ENCODE measurements at regions not wholly inside any gene's neighbourhood (a gene's known extent, or its start where the extent isn't known, plus 50 kb on each side); places are given as distances from the start of the nearest gene placed in this dataset.

DNA sequence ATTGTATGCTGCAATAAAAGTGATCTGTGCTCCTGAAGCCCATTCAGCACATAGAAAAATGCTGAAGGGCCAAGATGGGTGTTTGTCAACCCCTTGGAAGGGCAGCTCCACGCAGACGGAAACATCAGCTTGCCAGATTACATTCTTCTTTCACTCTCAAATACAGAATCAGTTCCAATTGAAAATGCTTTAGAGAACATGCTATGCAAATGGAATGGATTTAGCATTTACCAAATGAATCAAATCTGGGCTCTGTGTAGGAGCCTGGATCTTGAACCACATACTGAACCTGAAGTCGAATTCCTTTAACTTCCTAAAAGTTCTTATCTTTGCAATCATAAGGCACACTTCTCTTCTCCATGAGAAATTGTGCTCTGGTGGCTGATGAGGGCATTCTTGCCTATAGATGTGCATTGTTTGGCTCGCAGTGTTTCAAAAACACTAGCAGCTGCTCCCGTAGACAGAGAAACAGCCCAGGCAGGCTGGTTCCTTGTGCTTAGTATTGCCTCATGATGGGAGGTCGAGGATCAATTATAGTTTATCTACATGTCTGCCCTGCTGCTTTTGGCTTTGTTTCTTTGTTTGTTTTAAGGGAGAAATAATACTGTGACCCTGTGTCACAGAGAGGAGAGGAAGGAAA lies 489.8 kb upstream of the FLRT2 start:
- WGBS (ENCODE audit: insufficient coverage, low coverage, low lambda C conversion rate, missing lambda C conversion rate), result 41% methylated on average over 6 of the region's 6 CpGs
- H3K9me3 ChIP-seq, result no peaks in the 10 kb centered on the region
- DNase-seq (no peak), ATAC-seq (no peak)
- no peak for TF ChIP-seq POLR2A (IDR thresholded peaks at IDR 0.05)
- TF ChIP-seq, protein P1, sequence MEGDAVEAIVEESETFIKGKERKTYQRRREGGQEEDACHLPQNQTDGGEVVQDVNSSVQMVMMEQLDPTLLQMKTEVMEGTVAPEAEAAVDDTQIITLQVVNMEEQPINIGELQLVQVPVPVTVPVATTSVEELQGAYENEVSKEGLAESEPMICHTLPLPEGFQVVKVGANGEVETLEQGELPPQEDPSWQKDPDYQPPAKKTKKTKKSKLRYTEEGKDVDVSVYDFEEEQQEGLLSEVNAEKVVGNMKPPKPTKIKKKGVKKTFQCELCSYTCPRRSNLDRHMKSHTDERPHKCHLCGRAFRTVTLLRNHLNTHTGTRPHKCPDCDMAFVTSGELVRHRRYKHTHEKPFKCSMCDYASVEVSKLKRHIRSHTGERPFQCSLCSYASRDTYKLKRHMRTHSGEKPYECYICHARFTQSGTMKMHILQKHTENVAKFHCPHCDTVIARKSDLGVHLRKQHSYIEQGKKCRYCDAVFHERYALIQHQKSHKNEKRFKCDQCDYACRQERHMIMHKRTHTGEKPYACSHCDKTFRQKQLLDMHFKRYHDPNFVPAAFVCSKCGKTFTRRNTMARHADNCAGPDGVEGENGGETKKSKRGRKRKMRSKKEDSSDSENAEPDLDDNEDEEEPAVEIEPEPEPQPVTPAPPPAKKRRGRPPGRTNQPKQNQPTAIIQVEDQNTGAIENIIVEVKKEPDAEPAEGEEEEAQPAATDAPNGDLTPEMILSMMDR (IDR thresholded peaks at IDR 0.05), result no peak
- H3K4me1 ChIP-seq, result no peaks in the 10 kb centered on the region
- no peaks in the 10 kb centered on the region for H3K27me3 ChIP-seq
- H3K4me3 ChIP-seq, result no peak overlapping the region
- H3K27ac ChIP-seq, result no peak overlapping the region
- intact Hi-C loops (cut with DNase I), result no loop called here
- no peaks in the 10 kb centered on the region for H3K36me3 ChIP-seq

DNA sequence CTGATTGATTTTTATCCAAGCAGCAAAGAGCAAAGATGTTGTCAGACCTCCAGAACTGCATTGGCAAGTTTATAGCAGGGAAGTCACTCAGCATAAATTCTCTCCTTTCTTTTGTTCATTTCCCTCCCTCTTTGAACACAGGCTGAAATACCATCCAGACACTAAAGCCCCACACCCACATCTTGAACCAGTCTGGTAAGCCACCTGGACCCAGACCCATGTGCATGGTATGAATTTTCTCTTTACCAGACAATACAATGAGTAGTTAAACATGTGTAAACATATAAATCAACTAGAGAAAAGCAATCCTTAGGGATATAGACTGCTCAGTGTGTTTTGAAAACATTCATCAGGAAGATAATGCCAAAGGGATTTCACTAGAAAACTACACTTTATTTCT lies 488.3 kb upstream of the FLRT2 start:
- Histone ChIP-seq H3K9me3 (no peaks in the 10 kb centered on the region), H3K4me3 (no peak overlapping the region), H3K36me3 (no peaks in the 10 kb centered on the region), H3K27ac (no peak overlapping the region), H3K27me3 (no peaks in the 10 kb centered on the region), H3K4me1 (no peaks in the 10 kb centered on the region)
- DNase-seq (no peak), ATAC-seq (no peak)
- TF ChIP-seq POLR2A (IDR thresholded peaks at IDR 0.05), result no peak
- TF ChIP-seq, protein P1 (IDR thresholded peaks at IDR 0.05), result no peak
- intact Hi-C loops (cut with DNase I), result no loop called here

DNA sequence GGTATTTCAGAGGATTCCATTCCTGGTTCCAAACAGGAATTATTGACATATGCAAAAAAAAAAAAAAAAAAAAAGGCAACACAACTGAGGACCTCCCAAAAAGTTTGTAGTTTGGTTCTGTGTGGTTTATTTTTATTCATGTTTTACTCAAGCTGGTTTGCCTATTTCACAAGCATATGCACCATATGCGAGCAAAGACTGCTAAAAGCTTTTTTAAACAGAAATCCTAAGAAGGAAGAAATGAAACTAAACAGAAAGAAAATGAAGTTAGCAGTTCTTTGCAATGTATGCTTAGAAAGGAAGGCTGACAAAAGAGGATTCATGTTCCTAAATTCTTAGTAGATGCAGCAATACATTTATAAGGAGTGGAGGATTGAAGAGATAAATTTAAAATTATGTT lies 487.6 kb upstream of the FLRT2 start:
- ATAC-seq (no peak), DNase-seq (no peak)
- Histone ChIP-seq H3K9me3 (no peaks in the 10 kb centered on the region), H3K27ac (no peak overlapping the region), H3K27me3 (no peaks in the 10 kb centered on the region), H3K36me3 (no peaks in the 10 kb centered on the region), H3K4me1 (no peaks in the 10 kb centered on the region), H3K4me3 (no peak overlapping the region)
- TF ChIP-seq, protein P1 (IDR thresholded peaks at IDR 0.05), result no peak
- TF ChIP-seq POLR2A (IDR thresholded peaks at IDR 0.05), result no peak
- WGBS (ENCODE audit: insufficient coverage, low coverage, low lambda C conversion rate, missing lambda C conversion rate), result 38% methylated on average over 1 of the region's 1 CpG
- intact Hi-C loops (cut with DNase I), result no loop called here

DNA sequence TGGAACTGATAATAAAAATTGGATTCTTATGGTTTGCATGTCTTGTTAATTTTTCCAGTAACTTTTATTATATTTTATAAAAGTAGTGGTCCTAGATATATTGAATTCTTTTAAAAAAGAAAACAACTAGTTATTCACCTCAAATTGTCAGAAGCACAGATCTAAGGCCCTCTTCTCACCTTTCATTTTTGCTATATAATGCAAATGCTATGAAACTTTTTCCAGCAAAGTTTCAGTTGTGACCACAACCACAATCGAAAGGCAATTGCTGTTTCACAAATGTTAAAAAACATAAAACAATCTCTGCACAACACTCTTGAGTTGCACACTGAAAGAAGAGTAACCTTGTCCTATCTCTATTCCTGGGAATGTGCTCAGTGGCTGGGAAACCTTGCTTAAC lies 479.8 kb upstream of the FLRT2 start:
- H3K36me3 ChIP-seq, result no peaks in the 10 kb centered on the region
- no peaks in the 10 kb centered on the region for H3K27me3 ChIP-seq
- TF ChIP-seq, protein P1 (IDR thresholded peaks at IDR 0.05), result no peak
- no peak for TF ChIP-seq POLR2A (IDR thresholded peaks at IDR 0.05)
- ATAC-seq (no peak), DNase-seq (no peak)
- no peak overlapping the region for H3K4me3 ChIP-seq
- H3K27ac ChIP-seq, result no peak overlapping the region
- WGBS (ENCODE audit: insufficient coverage, low coverage, low lambda C conversion rate, missing lambda C conversion rate), result 39% methylated on average over 1 of the region's 1 CpG
- intact Hi-C loops (cut with DNase I), result no loop called here
- peaks cover 0 to 4% (median 0%) of the 10 kb centered on the region in 4 donors for H3K9me3 ChIP-seq
- H3K4me1 ChIP-seq, result no peaks in the 10 kb centered on the region

DNA sequence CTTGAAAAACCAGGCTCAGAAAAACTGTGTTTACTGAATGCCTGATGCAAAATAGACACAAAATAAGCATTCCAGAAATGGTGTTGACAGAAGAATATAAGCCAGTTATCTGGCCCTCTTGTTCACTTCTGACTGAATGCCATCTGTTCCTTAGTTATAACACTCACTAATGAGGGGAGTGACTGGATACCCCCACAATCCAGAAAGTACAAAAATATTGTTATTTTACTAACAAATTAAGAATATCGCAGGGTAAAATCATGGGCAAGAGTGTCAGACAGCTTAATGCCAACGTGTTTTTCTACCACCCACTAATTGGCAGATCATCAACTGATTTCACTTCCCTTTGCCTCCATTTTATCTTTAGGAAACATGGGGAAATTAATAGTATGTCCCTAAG lies 477.3 kb upstream of the FLRT2 start:
- WGBS (ENCODE audit: insufficient coverage, low coverage, low lambda C conversion rate, missing lambda C conversion rate), result 74% methylated on average over 2 of the region's 2 CpGs
- no peak overlapping the region for H3K27ac ChIP-seq
- no peaks in the 10 kb centered on the region for H3K4me1 ChIP-seq
- ATAC-seq, result no peak
- no peak for DNase-seq
- no peaks in the 10 kb centered on the region for H3K36me3 ChIP-seq
- H3K27me3 ChIP-seq, result no peaks in the 10 kb centered on the region
- no peak overlapping the region for H3K4me3 ChIP-seq
- no peak for TF ChIP-seq POLR2A (IDR thresholded peaks at IDR 0.05)
- TF ChIP-seq, protein P1 (IDR thresholded peaks at IDR 0.05), result no peak
- peaks cover 0 to 4% (median 0%) of the 10 kb centered on the region in 4 donors for H3K9me3 ChIP-seq
- intact Hi-C loops (cut with DNase I), result no loop called here
